ENCODE measurements at regions not wholly inside any gene's neighbourhood (a gene's known extent, or its start where the extent isn't known, plus 50 kb on each side); places are given as distances from the start of the nearest gene placed in this dataset.
"Not testable (repeated sequence)": the region's sequence is repeated elsewhere in the genome, so short reads cannot be mapped to it uniquely, and the experiment has no call there.

GRCh38 chr12:92261071-92261470, 115.4 kb upstream of the BTG1 start:
- ATAC-seq (no peak), DNase-seq (no peak)

DNA sequence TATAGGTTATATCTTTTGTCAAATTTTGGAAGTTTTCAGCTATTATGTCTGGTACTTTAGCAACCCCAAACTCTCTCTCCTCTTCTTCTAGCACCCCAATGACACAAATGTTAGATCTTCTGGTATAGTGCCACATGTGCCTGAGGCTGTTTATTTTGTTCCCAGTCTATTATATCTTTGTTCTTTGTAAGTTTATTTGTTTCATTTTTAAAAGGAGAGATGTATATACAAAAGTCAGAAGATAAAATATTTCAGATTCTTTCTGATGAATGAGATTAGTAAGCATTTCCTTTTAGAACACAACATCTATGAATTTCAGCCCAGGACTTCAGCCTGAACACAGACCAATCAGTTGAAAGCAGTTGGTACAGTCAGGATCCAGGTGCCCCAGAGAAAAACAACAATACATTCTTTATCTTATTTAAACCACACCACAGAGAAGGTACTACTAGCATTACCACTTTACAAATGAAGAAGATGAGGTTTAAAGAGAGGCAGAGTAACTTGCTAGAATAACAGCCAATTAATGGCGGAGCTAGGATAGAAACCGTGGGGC, 114.1 kb upstream of the BTG1 start:
- ATAC-seq, result no peak
- DNase-seq, result no peak

GRCh38 chr12:92259291-92259690, 113.6 kb upstream of the BTG1 start:
- no peak for ATAC-seq
- DNase-seq, result no peak

GRCh38 chr12:92257261-92257660, 111.6 kb upstream of the BTG1 start:
- DNase-seq (no peak), ATAC-seq (no peak)

- no peak for ATAC-seq
Observed at GRCh38 chr12:92255741-92256140, 110.1 kb upstream of the BTG1 start.

GRCh38 chr12:92253301-92253700, 107.7 kb upstream of the BTG1 start:
- ATAC-seq, result no peak
- DNase-seq, result no peak

More at GRCh38 chr12:92255741-92256140, 110.1 kb upstream of the BTG1 start:
- no peak for DNase-seq

- ATAC-seq (no peak), DNase-seq (no peak)
Observed at GRCh38 chr12:92248977-92249376, 103.3 kb upstream of the BTG1 start.

- ATAC-seq (no peak), DNase-seq (no peak)
Observed at GRCh38 chr12:92244036-92244435, 98.4 kb upstream of the BTG1 start.

GRCh38 chr12:92242907-92243306, 97.3 kb upstream of the BTG1 start:
- no peak for DNase-seq
- ATAC-seq, result no peak

GRCh38 chr12:92237762-92238523, 92.3 kb upstream of the BTG1 start:
- ATAC-seq (no peak), DNase-seq (no peak)

DNA sequence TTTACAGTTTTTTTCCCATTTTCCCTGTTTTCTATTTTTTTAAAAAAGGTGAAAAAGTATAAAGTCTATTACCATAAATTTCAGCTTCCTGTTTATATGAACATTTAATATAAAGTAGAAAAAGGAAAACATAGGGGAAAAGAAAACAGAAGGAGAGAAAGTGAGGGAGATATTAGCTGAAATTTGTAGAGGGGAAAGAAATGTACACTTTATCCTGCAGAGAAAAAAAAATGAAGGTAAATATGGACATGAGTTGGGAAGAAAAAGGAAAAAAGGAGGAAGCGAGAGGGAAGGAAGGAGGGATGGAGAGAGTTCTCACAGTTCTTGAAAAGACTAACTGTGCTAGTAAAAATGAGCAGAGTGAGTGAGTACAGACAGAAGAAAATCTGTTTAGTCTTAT, 91.6 kb upstream of the BTG1 start:
- DNase-seq, result no peak
- ATAC-seq, result no peak

DNA sequence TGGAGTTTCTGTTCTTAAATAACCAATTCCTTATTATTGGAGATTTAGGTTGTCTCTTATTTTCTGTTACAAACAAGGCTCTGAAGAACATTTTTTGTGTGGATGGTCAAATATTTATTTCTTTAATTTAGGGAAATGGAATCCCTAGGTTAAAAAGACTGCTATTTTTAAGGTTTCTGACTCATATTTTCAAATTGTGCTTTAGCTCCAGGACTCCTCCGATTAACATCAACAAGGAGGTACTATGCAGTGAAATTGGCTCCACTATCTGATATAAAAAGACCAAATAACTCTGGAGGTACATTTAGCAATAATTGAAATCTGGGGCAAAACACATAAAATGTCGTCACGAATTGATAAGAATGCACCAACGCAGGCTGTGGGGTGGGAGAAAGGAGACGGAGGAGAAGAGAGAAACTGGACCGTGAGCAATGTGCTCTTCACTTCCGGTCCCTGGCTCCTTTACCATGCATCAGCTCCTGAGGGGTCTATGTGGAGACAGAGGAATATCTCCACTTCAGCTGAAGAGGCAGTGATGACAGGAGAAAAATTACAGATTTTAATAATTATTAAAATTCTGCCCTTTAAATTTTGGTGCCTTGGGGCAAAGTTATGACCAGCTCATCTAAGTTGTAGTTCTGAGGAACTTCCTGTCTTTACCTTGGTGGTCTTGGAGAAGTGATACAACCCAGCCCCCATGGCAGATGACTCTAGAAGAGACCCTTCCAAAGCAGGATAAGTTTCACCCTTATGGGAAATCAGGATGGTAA, 90.2 kb upstream of the BTG1 start:
- ATAC-seq (no peak), DNase-seq (no peak)

DNA sequence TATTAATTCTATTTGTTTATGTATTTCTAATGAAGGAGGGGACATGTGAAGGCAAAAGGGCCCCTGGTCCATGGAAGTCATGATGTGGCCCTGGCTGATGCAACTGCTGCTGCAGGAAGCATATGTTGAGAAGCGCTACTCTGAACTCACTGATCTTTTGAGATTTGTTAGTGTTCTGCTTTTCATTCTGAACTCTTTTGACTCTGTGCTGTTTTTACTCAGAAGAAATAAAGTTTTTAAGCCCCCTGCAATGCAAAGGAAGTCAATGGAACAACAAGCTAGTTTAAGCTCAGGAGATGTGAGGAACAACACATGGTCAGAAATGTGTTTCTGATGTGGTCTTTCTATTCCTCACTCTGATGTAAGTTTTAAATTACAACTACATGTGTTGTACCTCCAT, 88.9 kb upstream of the BTG1 start:
- no peak for ATAC-seq
- peak; percentile 20 for DNase-seq

DNA sequence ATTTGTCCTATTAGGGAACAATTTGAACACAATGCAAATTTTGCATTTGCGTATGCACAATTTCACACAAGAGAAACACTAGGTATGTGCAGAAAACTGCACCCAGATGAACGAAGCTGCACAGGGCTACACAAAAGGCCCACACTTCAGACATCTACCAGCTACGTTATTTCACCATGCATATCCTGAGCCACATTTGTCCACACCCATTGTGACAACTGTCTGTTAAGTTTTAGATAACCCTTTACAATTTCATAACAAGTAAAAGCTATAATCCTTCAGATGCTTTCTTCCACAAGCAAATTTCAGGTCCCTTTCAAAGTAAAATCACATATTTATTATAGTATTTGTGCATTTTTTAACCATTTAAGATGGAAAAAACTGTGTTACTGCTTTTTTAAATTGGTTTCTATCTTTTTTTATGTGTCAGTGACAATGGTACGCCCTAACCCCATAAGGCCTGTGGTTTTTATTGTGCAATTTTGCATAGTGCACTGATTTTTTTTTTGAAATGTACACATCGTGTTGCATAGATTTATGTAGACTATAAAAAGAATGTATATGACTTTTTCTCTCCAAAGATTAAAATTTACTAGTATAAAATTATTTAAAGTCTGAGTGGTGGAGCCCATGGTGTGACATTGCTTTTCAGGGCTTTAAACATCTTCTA, 87.8 kb upstream of the BTG1 start:
- ATAC-seq (no peak), DNase-seq (no peak)

DNA sequence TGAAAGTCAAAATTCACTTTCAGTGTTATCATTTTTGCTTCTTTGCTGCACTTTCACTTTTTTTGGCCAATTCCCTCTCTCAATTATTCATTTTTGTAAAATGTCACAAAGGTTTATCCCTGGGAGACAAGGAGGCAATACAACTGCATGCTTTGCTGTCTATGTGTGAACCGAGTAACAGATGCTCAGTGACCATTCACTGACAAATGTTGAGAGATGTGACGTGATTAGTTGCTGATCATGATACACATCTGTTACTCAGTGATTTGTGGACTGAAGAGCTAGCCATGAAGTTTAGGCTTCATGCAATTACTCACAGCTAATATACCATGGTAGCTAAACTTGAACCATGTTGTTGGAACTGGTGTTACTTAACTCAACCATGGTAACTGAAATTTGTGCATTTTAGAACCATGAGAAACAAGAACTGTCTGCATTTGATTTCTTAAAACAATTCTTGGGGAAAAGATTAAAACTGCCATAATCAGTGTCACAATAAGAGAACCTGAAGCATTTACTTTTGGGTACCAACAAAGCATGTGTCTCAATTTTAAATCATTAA, 86.8 kb upstream of the BTG1 start:
- DNase-seq, ATAC-seq: not testable (repeated sequence)

DNA sequence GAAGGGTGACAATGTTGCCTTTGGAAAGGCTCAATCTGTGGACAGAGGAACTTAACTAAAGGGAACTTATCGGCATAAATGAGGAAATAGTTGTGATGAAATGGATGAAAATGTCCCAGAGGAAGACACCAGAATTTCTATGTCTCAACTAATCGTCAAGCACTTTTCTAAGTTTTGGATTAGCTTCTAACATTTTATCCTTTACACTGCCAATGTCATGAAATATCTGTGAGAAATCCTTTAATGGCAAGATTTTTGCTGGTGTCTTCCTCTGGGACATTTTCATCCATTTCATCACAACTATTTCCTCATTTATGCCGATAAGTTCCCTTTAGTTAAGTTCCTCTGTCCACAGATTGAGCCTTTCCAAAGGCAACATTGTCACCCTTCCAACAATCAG, 86.3 kb upstream of the BTG1 start:
- DNase-seq, ATAC-seq: not testable (repeated sequence)

DNA sequence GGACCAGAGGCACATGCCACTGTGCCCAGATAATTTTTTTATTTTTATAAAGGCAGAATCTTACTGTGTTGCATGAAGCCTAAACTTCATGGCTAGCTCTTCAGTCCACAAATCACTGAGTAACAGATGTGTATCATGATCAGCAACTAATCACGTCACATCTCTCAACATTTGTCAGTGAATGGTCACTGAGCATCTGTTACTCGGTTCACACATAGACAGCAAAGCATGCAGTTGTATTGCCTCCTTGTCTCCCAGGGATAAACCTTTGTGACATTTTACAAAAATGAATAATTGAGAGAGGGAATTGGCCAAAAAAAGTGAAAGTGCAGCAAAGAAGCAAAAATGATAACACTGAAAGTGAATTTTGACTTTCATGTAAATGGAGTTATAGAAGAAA, 85.9 kb upstream of the BTG1 start:
- ATAC-seq, DNase-seq: not testable (repeated sequence)

GRCh38 chr12:92229381-92229780, 83.7 kb upstream of the BTG1 start:
- DNase-seq, result no peak
- no peak for ATAC-seq

DNA sequence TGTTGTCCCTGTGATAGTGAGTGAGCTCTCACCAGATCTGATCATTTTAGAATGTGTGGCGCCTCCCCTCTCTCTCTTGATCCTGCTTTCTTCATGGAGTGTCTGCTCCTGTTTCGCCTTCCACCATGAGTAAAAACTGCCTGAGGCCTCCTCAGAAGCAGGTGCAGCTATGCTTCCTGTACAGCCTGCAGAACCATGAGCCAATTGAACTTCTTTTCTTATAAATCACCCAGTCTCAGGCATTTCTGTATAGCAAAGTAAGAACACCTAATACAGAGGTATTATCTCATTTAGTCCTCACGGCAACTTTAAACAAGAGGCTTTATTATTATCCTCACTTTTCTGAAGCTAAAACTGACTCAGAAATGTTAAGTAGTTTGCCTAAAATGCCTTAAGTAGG, 81.3 kb upstream of the BTG1 start:
- ATAC-seq, result no peak
- DNase-seq, result no peak

DNA sequence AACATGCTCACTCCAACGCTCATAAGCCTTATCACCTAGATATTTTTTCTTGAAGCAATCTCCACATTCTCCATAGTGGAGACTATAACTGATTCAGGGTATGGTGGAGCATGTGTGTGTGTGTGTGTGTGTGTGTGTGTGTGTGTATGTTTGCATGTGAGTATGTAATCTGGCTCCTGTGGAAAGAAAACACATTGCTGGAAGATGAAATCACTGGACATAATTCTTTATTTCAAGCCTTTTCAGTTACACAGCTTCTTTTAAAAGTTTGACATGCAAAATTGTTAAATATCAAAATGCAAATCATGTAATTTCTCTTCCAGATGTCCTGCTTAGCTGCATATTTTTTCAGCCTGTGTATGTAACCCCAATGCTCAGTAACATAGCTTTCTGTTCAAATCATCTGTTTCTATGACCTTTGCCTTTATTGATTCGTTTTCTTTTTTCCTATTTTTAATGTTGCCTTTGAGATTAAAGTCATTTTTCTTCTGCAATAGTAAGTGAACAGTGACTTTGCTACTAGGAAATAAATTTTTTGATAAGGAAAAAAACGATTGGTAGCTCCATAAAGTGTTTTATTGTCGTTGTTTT, 80.5 kb upstream of the BTG1 start:
- ATAC-seq (no peak), DNase-seq (no peak)

DNA sequence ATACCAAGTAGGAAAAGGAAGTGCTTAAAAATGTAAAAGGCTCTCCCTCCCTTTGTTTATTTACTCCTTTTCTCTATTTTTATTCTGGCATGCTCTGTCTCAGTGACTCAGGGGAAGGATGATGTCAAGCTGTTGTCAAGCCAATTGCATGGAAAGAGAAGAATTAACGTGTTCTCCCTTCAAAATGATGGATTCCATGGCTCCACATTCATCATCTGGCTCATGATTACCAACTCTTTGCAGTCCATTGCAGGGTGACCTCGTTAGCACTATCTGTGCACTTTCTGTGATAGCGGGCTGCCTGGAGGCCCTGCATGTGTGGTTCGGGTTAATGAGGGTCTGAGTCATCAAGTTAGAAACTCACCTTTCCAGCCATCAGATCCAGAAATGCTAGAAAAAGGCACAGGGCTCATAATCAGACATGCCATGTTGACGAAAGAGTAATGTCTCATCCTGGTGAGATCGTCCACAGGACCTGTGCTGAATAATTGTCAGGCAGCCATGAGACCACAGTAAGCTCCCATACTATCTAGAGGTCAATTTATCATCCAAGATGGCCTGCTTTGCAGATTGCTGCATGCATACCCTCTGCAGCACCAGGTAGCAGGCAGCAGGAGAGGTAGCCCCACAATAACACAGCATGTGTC, 79.2 kb upstream of the BTG1 start:
- no peak for DNase-seq
- ATAC-seq, result peak; percentile 68

DNA sequence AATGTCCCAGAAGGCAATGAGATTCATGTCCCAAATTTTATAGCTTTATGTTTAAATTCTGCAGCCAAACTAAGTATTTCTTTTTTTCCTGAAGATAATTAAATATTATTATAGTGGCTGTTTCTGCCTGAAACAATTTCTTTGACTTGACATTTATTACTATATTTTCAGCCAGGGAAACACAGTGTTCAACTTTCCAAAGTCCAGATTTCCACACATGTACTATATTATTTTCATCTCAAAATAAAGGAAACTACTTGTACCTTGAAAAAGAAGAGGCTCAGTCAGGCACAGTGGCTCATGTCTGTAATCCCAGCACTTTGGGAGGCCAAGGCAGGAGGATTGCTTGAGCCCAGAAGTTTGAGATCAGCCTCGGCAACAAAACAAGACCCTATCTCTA, 77.8 kb upstream of the BTG1 start:
- no peak for ATAC-seq
- no peak for DNase-seq

Data from stimulated activated naive CD8-positive, alpha-beta T cell treated with anti-CD3 and anti-CD28 coated beads, Interleukin-15, Interleukin-2, amounts not matched to agents 100 U/mL and 50 U/mL, for 24 hours (primary cell).